COLO668 (cell line): ENCODE measurements at regions not wholly inside any gene's neighbourhood (a gene's known extent, or its start where the extent isn't known, plus 50 kb on each side); places are given as distances from the start of the nearest gene placed in this dataset.
"Not testable (repeated sequence)": the region's sequence is repeated elsewhere in the genome, so short reads cannot be mapped to it uniquely, and the experiment has no call there.

Experiments used
- DNase-seq: peaks from one replicate; lab custom pipeline; 2025; ENCODE audit not compliant: unreplicated experiment; lab: John Stamatoyannopoulos, UW

- DNase-seq = no peak
Measured at GRCh38 chr6:81909981-81910900, 157.8 kb upstream of the TENT5A start.

GRCh38 chr6:81909162-81909561 lies 156.7 kb upstream of the TENT5A start:
- no peak for DNase-seq

DNA sequence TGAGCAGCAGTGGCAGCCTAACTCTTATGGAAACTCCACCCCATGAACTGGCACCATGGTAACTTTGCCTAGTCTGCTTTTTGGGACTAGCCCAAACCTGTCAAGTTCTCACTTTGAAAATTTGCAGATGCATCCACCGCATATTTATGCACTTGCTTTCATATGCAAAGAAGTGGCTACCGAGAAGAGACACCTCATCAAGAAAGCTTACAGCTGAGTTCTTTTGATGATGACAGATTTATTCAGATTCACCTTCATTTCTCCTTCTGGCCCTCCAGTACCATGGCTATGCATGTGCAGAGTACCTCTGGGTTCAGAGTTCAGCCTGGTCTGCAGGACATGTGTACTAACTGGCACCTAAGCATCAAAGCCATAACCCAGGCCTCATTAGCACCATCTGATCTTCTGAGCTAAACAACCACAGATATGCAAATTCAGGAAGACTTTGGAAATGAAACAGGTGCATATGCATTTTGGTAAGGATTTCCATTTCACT lies 154.3 kb upstream of the TENT5A start:
- DNase-seq = no peak

- DNase-seq = no peak
Measured at GRCh38 chr6:81906041-81906440, 153.6 kb upstream of the TENT5A start.

DNA sequence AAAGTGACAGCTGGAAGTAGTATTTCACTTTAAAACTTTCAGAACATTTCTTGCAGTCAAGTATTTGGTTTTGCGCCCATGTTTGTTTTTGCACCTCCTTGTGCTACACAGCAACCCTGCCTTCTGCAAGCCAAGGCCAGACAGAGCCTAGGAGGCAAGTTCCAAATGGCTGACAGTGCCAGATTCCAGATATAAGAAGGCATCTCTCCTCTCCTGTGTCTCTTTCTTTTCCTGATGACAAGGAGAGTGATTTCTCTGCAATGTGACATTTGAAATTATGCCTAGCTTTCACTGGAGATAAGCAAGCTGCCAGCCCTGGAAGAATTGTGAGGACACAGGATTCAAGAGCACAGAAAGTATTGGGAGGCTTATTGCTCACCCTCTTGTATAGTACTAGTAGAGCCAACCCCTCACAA lies 149.1 kb upstream of the TENT5A start:
- no peak for DNase-seq

DNA sequence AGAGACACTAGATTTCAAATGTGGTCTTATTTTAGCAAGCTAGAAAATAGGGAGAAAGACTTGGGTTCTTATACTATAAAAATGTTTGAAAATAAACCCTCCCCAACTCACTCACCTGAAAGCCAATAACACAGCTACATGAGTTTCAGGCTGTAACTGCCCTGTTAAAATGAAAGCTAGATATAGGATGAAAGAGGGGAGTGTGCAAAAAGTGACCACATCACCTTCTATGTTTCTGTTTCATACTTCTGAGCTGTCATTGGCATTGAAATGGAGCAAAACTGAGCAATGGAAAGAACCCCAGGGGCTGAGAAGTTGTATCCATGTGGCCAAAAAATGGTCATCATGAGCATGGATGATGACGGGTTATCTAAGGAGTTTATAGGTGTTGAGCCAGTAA lies 148.1 kb upstream of the TENT5A start:
- no peak for DNase-seq

DNA sequence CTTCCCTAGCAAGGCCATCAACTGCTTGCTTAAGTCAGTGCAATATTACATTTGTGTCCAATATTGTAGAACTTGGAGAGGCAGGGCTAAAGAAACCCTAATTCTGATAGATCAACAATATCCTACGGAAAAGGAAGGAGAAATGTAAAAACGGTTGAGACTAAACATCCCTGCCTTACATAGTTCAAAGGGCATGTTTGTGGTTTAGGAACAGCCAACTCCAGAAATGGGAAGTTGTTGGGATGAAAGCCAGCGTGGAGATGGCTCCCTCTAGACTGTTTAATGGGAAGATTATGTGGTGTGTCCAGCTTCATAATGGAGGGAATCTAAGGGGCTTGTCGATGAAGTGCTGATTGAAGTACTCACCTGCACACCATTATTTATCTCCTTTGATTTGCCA lies 145.3 kb upstream of the TENT5A start:
- DNase-seq = no peak

GRCh38 chr6:81896525-81897503 lies 144.3 kb upstream of the TENT5A start:
- no peak for DNase-seq

DNA sequence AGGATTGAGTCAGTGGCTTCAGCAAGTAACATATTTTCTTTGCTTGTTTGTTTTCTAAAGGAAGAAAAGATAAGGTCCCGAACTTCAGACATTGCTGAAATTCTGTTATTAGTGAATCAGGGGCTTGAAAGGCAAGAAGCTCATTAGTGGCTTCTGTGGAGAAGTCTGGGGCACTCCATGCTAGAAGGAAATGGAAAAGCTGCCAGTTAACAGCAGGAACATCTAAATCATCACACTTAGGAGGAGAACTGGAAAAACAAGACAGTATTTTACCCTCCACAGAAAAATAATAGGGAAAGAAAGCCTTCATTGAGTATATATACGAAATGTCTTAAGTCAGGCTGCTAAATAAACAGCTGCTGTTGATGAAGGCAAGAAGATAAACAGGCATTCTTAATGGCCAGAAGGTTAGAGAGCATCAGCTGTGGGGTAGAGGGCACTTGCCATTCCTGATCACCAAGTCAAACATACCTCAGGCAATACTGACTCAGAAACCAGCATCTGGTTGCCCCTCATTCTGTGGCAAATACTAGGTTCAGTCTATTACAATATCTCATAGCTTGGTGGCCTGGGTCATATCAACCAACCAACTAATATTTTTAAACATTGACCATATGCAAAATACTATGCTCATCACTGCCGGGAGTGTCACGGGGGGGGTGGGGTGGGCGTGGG lies 143.2 kb upstream of the TENT5A start:
- no peak for DNase-seq

GRCh38 chr6:81894788-81895271 lies 142.3 kb upstream of the TENT5A start:
- DNase-seq = no peak

- DNase-seq = no peak
Measured at GRCh38 chr6:81894306-81894705, 141.8 kb upstream of the TENT5A start.

- DNase-seq = no peak
Measured at GRCh38 chr6:81892891-81893290, 140.4 kb upstream of the TENT5A start.

- DNase-seq = no peak
Measured at GRCh38 chr6:81891874-81892273, 139.4 kb upstream of the TENT5A start.

DNA sequence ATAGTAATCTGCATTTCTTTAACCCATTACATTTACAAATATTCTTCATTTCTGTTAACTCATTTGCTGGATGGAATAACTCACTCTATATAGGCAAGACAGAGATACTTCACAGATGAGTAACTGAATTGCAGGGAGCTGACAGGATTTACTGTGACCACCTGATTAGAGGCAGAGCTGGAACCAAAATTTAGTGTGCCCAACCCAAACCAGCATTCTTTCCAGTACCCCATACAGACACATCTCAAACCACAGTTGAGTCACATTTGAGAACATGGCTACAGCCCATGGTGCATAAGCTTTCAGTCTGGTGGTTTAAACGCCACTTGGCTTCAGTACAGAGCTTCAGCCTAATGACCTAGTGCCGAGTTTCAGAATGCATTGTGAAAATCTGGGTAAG lies 138.4 kb upstream of the TENT5A start:
- DNase-seq = no peak

DNA sequence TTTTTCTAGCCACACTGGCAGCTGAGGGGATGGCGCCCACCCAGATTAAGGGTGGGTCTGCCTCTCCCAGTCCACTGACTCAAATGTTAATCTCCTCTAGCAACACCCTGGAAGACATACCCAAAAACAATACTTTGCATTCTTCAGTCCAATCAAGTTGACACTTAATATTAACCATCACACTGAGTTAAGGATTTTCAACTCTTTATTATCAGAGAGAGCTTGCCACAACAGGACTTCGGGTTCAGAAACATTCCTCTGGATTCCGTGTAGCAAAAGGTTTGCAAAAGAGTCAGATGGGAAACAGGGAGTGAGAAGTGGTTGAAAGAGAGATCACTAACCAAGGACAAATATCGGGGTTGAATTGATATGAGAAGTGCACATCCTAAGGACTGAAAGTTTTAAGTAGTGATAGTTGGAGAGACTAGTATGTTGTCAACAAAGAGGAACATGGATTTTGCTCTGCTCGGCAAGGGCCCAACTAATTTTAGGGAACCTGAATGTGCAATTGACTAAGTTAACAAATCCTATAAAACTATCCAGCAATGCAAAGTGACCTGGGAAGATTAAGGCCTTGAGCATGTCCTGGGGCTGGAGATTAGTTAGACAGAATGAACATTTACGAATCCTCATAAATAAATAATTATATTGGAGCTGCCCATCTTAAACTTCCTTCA lies 137.0 kb upstream of the TENT5A start:
- no peak for DNase-seq

DNA sequence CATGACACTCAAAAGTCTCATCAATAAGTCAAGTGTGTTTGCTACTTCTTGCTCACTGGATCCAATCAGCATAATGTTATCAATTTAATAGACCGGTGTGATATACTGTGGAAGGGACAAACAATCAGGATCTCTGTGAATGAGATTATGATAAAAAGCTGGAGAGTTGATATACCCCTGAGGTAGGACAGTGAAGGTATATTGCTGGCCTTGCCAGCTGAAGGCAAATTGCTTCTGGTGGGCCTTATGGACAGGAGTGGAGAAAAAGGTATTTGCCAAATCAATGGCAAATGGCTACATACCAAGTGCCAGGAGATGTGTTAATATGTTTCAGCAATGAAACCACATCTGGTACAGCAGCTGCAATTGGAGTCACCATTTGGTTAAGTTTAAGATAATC lies 134.4 kb upstream of the TENT5A start:
- DNase-seq = not testable (repeated sequence)

DNA sequence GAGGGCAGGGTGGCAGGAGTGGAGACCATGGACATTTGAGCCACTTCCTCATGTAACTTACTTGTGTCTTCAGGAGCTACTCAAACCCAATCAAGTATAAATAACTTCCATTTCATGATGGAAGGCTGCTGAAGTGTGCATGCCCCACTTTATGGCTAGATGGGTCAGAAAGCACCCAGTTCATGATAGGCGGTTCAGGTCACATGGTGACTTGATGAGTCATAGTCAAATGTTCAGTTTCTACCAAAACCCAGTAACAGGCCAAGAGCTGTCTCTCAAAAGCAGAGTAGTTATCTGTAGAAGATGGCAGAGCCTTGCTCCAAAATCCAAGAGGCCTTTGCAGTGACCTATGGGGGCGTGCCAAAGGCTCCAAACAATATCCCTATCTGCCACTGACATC lies 133.7 kb upstream of the TENT5A start:
- no peak for DNase-seq

GRCh38 chr6:81881660-81882059 lies 129.2 kb upstream of the TENT5A start:
- no peak for DNase-seq

GRCh38 chr6:81878479-81878878 lies 126.0 kb upstream of the TENT5A start:
- no peak for DNase-seq

- no peak for DNase-seq
Measured at GRCh38 chr6:81876971-81877370, 124.5 kb upstream of the TENT5A start.
